Type B pancreatic cell (in vitro differentiated cells): ENCODE measurements at regions not wholly inside any gene's neighbourhood (a gene's known extent, or its start where the extent isn't known, plus 50 kb on each side); places are given as distances from the start of the nearest gene placed in this dataset.

Experiments used
- DNase-seq: peaks from one replicate; pipeline ENCODE4 v3.0.0; 2021; ENCODE audit warnings: mixed read lengths; ENCODE audit not compliant: unreplicated experiment; ENCODE audit errors: extremely low spot score
- H3K27ac Mint-ChIP-seq: 2 replicates; pipeline ENCODE4 v1.8.0; 2021; ENCODE audit warnings: mild to moderate bottlenecking, mixed read lengths
- H3K27me3 Mint-ChIP-seq: 2 replicates; pipeline ENCODE4 v1.8.0; 2021; ENCODE audit warnings: mixed read lengths
- H3K36me3 Mint-ChIP-seq: 2 replicates; pipeline ENCODE4 v1.8.0; 2021; ENCODE audit warnings: mixed read lengths
- H3K4me1 Mint-ChIP-seq: one replicate; pipeline ENCODE4 v1.8.0; 2021; ENCODE audit warnings: mixed read lengths; ENCODE audit not compliant: unreplicated experiment
- H3K4me3 Mint-ChIP-seq: 2 replicates; pipeline ENCODE4 v1.8.0; 2021; ENCODE audit warnings: mild to moderate bottlenecking, mixed read lengths
- H3K9me3 Mint-ChIP-seq: 2 replicates; pipeline ENCODE4 v1.8.0; 2021; ENCODE audit warnings: mixed read lengths
- TF ChIP-seq, protein P1 (sequence below): fragments of 200-600 bp; sonication (generic); conservative IDR thresholded peaks from 2 replicates; pipeline ENCODE4 v1.5.0; 2021; ENCODE audit warnings: antibody characterized with exemption, mild to moderate bottlenecking

DNA sequence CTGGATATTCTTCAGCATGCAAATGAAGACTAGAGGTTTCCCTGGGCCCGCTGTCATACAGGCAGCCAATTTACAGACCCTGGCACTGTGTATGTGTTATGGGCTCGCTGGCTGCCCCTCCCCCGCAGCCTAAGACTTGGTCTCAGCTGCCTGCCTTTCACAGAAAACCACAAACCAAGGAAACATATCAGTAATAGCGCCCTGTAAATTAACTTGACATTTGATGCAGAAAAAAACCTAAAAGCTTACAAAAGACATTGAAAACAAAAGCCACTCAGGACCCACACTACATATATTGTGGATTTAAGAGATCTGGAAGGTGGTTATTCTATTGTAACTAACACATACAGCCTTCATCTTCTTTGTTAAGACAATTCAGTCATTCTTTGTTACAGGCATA, 287.0 kb upstream of the TMEM161B start:
- TF ChIP-seq, protein P1, sequence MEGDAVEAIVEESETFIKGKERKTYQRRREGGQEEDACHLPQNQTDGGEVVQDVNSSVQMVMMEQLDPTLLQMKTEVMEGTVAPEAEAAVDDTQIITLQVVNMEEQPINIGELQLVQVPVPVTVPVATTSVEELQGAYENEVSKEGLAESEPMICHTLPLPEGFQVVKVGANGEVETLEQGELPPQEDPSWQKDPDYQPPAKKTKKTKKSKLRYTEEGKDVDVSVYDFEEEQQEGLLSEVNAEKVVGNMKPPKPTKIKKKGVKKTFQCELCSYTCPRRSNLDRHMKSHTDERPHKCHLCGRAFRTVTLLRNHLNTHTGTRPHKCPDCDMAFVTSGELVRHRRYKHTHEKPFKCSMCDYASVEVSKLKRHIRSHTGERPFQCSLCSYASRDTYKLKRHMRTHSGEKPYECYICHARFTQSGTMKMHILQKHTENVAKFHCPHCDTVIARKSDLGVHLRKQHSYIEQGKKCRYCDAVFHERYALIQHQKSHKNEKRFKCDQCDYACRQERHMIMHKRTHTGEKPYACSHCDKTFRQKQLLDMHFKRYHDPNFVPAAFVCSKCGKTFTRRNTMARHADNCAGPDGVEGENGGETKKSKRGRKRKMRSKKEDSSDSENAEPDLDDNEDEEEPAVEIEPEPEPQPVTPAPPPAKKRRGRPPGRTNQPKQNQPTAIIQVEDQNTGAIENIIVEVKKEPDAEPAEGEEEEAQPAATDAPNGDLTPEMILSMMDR, result no peak
- H3K27ac Mint-ChIP-seq, result no peak overlapping the region
- no peaks in the 10 kb centered on the region for H3K4me1 Mint-ChIP-seq
- H3K4me3 Mint-ChIP-seq, result no peak overlapping the region
- no peaks in the 10 kb centered on the region for H3K9me3 Mint-ChIP-seq
- H3K36me3 Mint-ChIP-seq, result no peaks in the 10 kb centered on the region
- no peak for DNase-seq
- peaks cover 13% of the 10 kb centered on the region for H3K27me3 Mint-ChIP-seq

DNA sequence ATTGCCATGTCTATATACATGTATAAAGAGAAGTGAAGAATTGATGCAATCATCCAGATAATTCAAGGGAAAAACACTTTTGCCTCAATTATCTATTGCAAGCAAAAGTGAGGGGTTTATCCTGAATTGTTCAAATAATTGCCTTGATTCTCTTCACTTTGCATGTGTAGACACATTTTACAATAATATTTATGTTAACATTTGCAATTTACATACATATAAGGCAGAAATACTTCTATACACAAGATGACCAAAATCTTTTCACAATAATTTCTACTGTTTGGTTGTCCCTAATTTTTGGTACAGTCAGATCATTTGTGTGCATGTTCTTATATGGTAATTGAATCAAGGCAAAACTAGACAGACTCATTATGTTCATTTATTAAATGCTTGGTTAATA, 285.3 kb upstream of the TMEM161B start:
- no peaks in the 10 kb centered on the region for H3K4me1 Mint-ChIP-seq
- H3K27me3 Mint-ChIP-seq, result peaks cover 13% of the 10 kb centered on the region
- H3K4me3 Mint-ChIP-seq, result no peak overlapping the region

DNA sequence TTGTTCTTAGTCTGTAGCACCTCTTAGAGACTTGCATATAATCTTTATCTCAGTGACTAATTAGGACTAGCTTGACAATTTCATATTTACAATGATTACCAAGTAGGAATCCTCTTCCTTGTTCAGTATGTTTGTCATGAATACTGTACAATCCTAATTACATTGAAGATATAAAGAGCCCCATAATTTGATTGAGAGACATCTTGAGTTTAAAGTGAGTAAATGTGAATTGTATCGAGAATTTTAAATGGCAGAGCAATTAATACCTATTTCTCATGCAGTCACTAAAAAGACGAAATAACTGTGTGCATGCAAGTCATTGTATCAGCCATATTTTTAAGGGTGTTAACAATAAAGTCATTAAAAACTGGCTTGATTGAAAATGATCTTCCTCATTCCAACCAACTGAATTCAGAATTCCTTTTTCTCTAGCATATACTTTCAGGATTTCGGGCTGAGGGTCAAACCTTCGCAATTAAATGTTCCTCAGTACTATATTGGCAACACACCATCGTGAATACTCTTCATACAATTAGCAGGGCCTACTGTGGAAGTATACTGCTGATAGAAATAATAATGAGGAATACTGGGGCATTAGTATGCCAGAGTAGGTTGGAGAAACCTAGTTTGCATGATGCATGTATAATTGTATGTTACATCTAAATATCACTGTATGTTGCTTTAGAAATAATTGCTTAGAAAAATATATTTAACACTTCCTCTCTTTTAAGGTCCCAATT, 284.7 kb upstream of the TMEM161B start:
- Mint-ChIP-seq H3K4me3 (no peak overlapping the region), H3K27me3 (peaks cover 13% of the 10 kb centered on the region), H3K4me1 (no peaks in the 10 kb centered on the region), H3K9me3 (no peaks in the 10 kb centered on the region), H3K36me3 (no peaks in the 10 kb centered on the region), H3K27ac (no peak overlapping the region)
- DNase-seq, result no peak
- TF ChIP-seq, protein P1, result no peak

More for the DNA sequence above, 285.3 kb upstream of the TMEM161B start:
- Mint-ChIP-seq H3K27ac (no peak overlapping the region), H3K36me3 (no peaks in the 10 kb centered on the region), H3K9me3 (no peaks in the 10 kb centered on the region)
- no peak for DNase-seq
- TF ChIP-seq, protein P1, result no peak

DNA sequence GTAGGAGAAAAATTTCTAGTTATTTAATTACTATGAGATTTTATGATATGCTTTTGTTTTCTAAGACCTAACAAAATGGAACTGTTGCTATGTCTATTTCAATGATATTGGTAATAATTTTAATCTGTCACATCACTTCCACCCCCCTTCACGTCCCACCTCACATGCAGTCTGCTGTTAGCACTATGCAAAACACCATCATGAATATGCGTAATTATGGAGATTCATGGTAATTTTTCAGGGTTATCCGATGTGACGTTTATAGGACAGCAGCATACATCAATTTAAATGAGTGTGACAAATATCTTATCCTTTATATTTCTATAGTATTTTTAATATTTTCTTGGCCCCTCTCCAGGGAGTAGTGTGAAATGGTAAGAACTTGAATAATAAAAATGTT, 283.8 kb upstream of the TMEM161B start:
- no peaks in the 10 kb centered on the region for H3K9me3 Mint-ChIP-seq
- no peaks in the 10 kb centered on the region for H3K4me1 Mint-ChIP-seq
- peaks cover 13% of the 10 kb centered on the region for H3K27me3 Mint-ChIP-seq
- no peak overlapping the region for H3K4me3 Mint-ChIP-seq
- DNase-seq, result no peak
- no peaks in the 10 kb centered on the region for H3K36me3 Mint-ChIP-seq
- TF ChIP-seq, protein P1, result no peak
- H3K27ac Mint-ChIP-seq, result no peak overlapping the region

DNA sequence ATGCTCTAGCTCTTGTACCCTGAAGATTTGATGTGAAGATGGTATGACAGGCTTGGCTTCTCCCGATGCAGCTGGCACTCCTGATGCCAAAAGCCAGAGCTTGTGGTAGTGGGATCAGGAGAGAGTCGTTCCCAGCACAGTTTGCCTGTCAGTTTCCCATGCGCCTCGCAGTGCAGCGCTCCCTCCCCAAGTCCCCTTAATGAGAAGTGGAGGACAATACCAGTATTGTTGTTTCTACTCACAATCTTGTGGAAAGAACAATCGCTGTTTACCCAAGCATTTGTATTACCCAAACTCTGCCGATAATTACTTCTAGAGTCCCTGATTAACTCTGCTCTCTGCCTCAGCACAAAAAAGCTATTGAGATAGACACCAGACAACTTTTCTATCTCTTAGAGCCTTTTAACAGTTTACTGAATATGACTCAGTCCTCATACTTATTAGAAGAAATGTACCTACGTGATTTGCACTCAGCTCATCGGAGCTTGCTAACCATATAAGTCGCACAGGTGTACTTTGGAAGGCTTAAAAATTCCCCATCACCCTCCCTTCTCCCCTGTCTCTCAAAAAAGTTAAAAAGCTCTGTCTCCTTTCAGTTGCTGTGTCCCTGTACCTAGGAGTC, 283.2 kb upstream of the TMEM161B start:
- Mint-ChIP-seq H3K36me3 (no peaks in the 10 kb centered on the region), H3K27ac (no peak overlapping the region), H3K9me3 (no peaks in the 10 kb centered on the region), H3K4me1 (no peaks in the 10 kb centered on the region), H3K4me3 (no peak overlapping the region), H3K27me3 (peaks cover 13% of the 10 kb centered on the region)
- no peak for DNase-seq
- TF ChIP-seq, protein P1, result no peak
